Left lung (tissue), 4 donors: ENCODE measurements at regions not wholly inside any gene's neighbourhood (a gene's known extent, or its start where the extent isn't known, plus 50 kb on each side); places are given as distances from the start of the nearest gene placed in this dataset.

ENCODE experiments used
- ATAC-seq: fragments of 200-7000 bp; cut with Tn5 transposase; one replicate; pipeline ENCODE4 v1.9.1; 2020; ENCODE audit warnings: moderate library complexity
- DNase-seq, 4 donors: peaks; one replicate each; pipeline ENCODE4 v3.0.0-alpha.2; 2013 to 2020
- H3K27ac ChIP-seq, 2 donors: fragments of 200-600 bp; sonication (generic) in 1 of 2; one replicate each; pipeline versions ENCODE4 v1.5.0 to v1.8.0; 2020 to 2021
- H3K27me3 ChIP-seq, 2 donors: fragments of 200-600 bp; sonication (generic) in 1 of 2; one replicate each; pipeline versions ENCODE4 v1.5.0 to v1.8.0; 2020 to 2021
- H3K36me3 ChIP-seq, 2 donors: fragments of 200-600 bp; sonication (generic) in 1 of 2; one replicate each; pipeline versions ENCODE4 v1.5.0 to v1.8.0; 2020 to 2021
- H3K4me1 ChIP-seq, 2 donors: fragments of 200-600 bp; one replicate each; pipeline ENCODE4 v1.8.0; 2021
- H3K4me3 ChIP-seq, 2 donors: fragments of 200-600 bp; sonication (generic) in 1 of 2; one replicate each; pipeline versions ENCODE4 v1.5.0 to v1.8.0; 2020 to 2021; ENCODE audit warnings: mild to moderate bottlenecking in 1 of 2
- H3K9me3 ChIP-seq, 2 donors: fragments of 200-600 bp; sonication (generic) in 1 of 2; one replicate each; pipeline versions ENCODE4 v1.5.0 to v1.8.0; 2020 to 2021
- CTCF ChIP-seq, 2 donors: fragments of 200-600 bp; sonication (generic) in 1 of 2; IDR thresholded peaks; one replicate each; pipeline versions ENCODE4 v1.5.0 to v1.8.0; 2021; ENCODE audit warnings: antibody characterized with exemption in 2 of 2
- intact Hi-C, 2 donors: fragments of 100-400 bp; cut with DNase I; formaldehyde crosslinking; loops; one replicate each; pipeline versions ENCODE4 v1.11.2 to v1.14.2; 2022
- donor health status: DM: no; HTN: yes; CAD: no.
- donor health status: DM: no; HTN: no; CAD: no.

GRCh38 chr11:42800041-42800440 lies 511.8 kb upstream of the API5 start:
- H3K27ac ChIP-seq: no peak overlapping the region
- no peaks in the 10 kb centered on the region for H3K36me3 ChIP-seq
- intact Hi-C loops: no loop called here
- ATAC-seq (no peak), DNase-seq (no peak)
- H3K9me3 ChIP-seq: peaks cover 0 to 10% of the 10 kb centered on the region in 2 donors
- H3K4me3 ChIP-seq: no peak overlapping the region
- TF ChIP-seq CTCF (IDR thresholded peaks at IDR 0.05): no peak
- H3K27me3 ChIP-seq: no peaks in the 10 kb centered on the region
- H3K4me1 ChIP-seq: no peaks in the 10 kb centered on the region

GRCh38 chr11:42802201-42802899 lies 509.4 kb upstream of the API5 start:
- intact Hi-C loops: no loop called here
- Histone ChIP-seq H3K27ac (no peak overlapping the region), H3K27me3 (no peaks in the 10 kb centered on the region), H3K4me3 (no peak overlapping the region), H3K36me3 (no peaks in the 10 kb centered on the region), H3K4me1 (no peaks in the 10 kb centered on the region), H3K9me3 (peaks cover 0 to 7% of the 10 kb centered on the region in 2 donors)
- TF ChIP-seq CTCF (IDR thresholded peaks at IDR 0.05): no peak
- ATAC-seq (no peak), DNase-seq (no peak)

- DNase-seq: no peak
- no peak for ATAC-seq
- H3K4me3 ChIP-seq: no peak overlapping the region
- no peaks in the 10 kb centered on the region for H3K4me1 ChIP-seq
- H3K27ac ChIP-seq: no peak overlapping the region
- no peaks in the 10 kb centered on the region for H3K27me3 ChIP-seq
- no peak for TF ChIP-seq CTCF (IDR thresholded peaks at IDR 0.05)
- intact Hi-C loops: no loop called here
- no peaks in the 10 kb centered on the region for H3K36me3 ChIP-seq
- no peaks in the 10 kb centered on the region for H3K9me3 ChIP-seq
Observed at GRCh38 chr11:42806191-42806590, 505.6 kb upstream of the API5 start.

GRCh38 chr11:42812361-42812760 lies 499.4 kb upstream of the API5 start:
- Histone ChIP-seq H3K9me3 (no peaks in the 10 kb centered on the region), H3K27me3 (no peaks in the 10 kb centered on the region), H3K36me3 (no peaks in the 10 kb centered on the region), H3K4me1 (no peaks in the 10 kb centered on the region), H3K27ac (no peak overlapping the region), H3K4me3 (no peak overlapping the region)
- ATAC-seq: no peak
- no peak for TF ChIP-seq CTCF (IDR thresholded peaks at IDR 0.05)
- no peak for DNase-seq
- intact Hi-C loops: no loop called here

- Histone ChIP-seq H3K36me3 (no peaks in the 10 kb centered on the region), H3K9me3 (no peaks in the 10 kb centered on the region)
- no peak for ATAC-seq
Observed at GRCh38 chr11:42812960-42813359, 498.8 kb upstream of the API5 start.

More at GRCh38 chr11:42812960-42813359, 498.8 kb upstream of the API5 start:
- TF ChIP-seq CTCF (IDR thresholded peaks at IDR 0.05): no peak
- DNase-seq: no peak
- intact Hi-C loops: no loop called here
- no peaks in the 10 kb centered on the region for H3K27me3 ChIP-seq
- no peak overlapping the region for H3K4me3 ChIP-seq
- no peaks in the 10 kb centered on the region for H3K4me1 ChIP-seq
- H3K27ac ChIP-seq: no peak overlapping the region
